Fibroblast of lung (primary cell): ENCODE measurements at regions not wholly inside any gene's neighbourhood (a gene's known extent, or its start where the extent isn't known, plus 50 kb on each side); places are given as distances from the start of the nearest gene placed in this dataset.

Source experiments
- DNase-seq, 2 donors: peaks; one replicate each; pipeline versions ENCODE4 v3.0.0 to v3.0.0-alpha.2; 2010; ENCODE audit warnings: low read depth in 2 of 2
- H2AFZ ChIP-seq: 2 replicates; pipeline ENCODE4 v1.5.1; 2012; ENCODE audit warnings: low read length, control low read depth, inconsistent platforms
- H3K27ac ChIP-seq: 2 replicates; pipeline ENCODE4 v1.5.1; 2011; ENCODE audit warnings: low read length, control low read depth; ENCODE audit not compliant: insufficient read depth
- H3K27me3 ChIP-seq: 2 replicates; pipeline ENCODE4 v1.5.1; 2011; ENCODE audit warnings: mild to moderate bottlenecking, low read length; ENCODE audit not compliant: control insufficient read depth, insufficient read depth
- H3K36me3 ChIP-seq: 2 replicates; pipeline ENCODE4 v1.5.1; 2011; ENCODE audit warnings: low read length; ENCODE audit not compliant: control insufficient read depth, insufficient read depth
- H3K4me1 ChIP-seq: 2 replicates; pipeline ENCODE4 v1.5.1; 2011; ENCODE audit warnings: low read length; ENCODE audit not compliant: control insufficient read depth, insufficient read depth; ENCODE audit errors: extremely low read depth
- H3K4me2 ChIP-seq: 2 replicates; pipeline ENCODE4 v1.5.1; 2011; ENCODE audit warnings: low read length, control low read depth; ENCODE audit not compliant: insufficient read depth; ENCODE audit errors: extremely low read depth
- H3K4me3 ChIP-seq, 4 experiments: fragments of 200-600 bp in 1 of 4; sonication (generic) in 1 of 4; replicated peaks in 1 of 4; 2 replicates each; pipeline ENCODE4 v1.5.1; 2011 to 2016; ENCODE audit warnings: low read length in 4 of 4, low read depth in 3 of 4, mild to moderate bottlenecking in 3 of 4, control low read depth in 2 of 4, inconsistent platforms in 1 of 4, mixed read lengths in 1 of 4; ENCODE audit not compliant: insufficient read depth in 1 of 4; ENCODE audit errors: control extremely low read depth in 1 of 4
- H3K79me2 ChIP-seq: 2 replicates; pipeline ENCODE4 v1.5.1; 2012; ENCODE audit warnings: mild to moderate bottlenecking, low read length, inconsistent platforms; ENCODE audit not compliant: control insufficient read depth, insufficient read depth
- H3K9ac ChIP-seq: 2 replicates; pipeline ENCODE4 v1.5.1; 2011; ENCODE audit warnings: mild to moderate bottlenecking, low read length, control low read depth; ENCODE audit not compliant: insufficient read depth
- H3K9me3 ChIP-seq: 2 replicates; pipeline ENCODE4 v1.5.1; 2012; ENCODE audit warnings: low read depth, low read length; ENCODE audit not compliant: control insufficient read depth, insufficient read depth
- H4K20me1 ChIP-seq: 2 replicates; pipeline ENCODE4 v1.5.1; 2011; ENCODE audit warnings: low read length; ENCODE audit not compliant: control insufficient read depth, insufficient read depth; ENCODE audit errors: extremely low read depth
- EZH2 ChIP-seq: IDR thresholded peaks from 2 replicates; pipeline ENCODE4 v1.5.1; 2012; ENCODE audit warnings: low read length, control low read depth, mild to moderate bottlenecking; ENCODE audit errors: missing control alignments
- TF ChIP-seq, protein P1 (sequence below), 2 donors: IDR thresholded peaks in 1 of 2; conservative IDR thresholded peaks in 1 of 2; 1 replicate in 1 of 2; 2 replicates in 1 of 2; pipeline ENCODE4 v1.5.1; 2011 to 2012; ENCODE audit warnings: low read length in 2 of 2, control low read depth in 1 of 2, inconsistent platforms in 1 of 2, low read depth in 1 of 2, mild to moderate bottlenecking in 1 of 2

DNA sequence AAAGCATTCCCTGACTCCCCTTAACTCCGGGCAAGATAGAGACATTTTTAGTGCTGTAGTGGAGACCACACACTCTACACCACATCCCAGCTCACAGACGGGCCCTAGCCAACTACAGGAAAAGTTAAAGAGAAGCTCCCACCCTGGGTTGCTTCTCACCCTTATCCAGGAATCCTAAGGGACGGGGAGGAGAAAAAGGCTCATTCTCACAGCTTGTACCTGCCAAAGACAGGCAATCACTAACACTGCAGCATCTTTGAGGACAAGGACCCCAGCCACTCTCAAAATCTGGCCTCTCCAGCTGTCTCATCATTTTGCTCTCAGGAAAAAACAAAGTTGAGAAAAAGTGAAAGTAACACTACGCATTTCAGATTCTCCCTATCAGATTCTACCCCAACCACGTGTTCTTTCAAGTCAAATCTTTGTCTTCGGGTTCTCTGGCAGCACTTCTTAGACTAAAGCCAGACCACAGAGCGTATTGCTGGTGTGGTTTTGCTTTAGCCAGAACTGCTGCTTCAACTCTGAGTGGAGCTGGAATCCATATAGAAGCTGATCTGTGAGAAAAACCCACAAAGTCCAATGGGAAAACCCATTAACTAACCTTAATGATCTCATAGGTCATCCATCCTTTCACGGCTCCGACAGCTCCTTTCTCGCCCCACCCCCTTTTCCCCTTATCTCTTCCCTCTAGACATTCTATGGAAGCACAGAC is 605.9 kb upstream of the DIPK2B start:
- Histone ChIP-seq H3K4me1 (peaks cover 23% of the 10 kb centered on the region), H3K27ac (peak overlapping the region; percentile 79), H4K20me1 (no peaks in the 10 kb centered on the region), H3K4me2 (peak overlapping the region; percentile 68), H3K79me2 (peaks cover 40% of the 10 kb centered on the region), H2AFZ (no peak overlapping the region), H3K36me3 (no peaks in the 10 kb centered on the region), H3K9ac (peak overlapping the region; percentile 62), H3K4me3 (peak overlapping the region; percentile 15 to 64 (median 42)), H3K9me3 (no peaks in the 10 kb centered on the region), H3K27me3 (no peaks in the 10 kb centered on the region)
- TF ChIP-seq, protein P1, sequence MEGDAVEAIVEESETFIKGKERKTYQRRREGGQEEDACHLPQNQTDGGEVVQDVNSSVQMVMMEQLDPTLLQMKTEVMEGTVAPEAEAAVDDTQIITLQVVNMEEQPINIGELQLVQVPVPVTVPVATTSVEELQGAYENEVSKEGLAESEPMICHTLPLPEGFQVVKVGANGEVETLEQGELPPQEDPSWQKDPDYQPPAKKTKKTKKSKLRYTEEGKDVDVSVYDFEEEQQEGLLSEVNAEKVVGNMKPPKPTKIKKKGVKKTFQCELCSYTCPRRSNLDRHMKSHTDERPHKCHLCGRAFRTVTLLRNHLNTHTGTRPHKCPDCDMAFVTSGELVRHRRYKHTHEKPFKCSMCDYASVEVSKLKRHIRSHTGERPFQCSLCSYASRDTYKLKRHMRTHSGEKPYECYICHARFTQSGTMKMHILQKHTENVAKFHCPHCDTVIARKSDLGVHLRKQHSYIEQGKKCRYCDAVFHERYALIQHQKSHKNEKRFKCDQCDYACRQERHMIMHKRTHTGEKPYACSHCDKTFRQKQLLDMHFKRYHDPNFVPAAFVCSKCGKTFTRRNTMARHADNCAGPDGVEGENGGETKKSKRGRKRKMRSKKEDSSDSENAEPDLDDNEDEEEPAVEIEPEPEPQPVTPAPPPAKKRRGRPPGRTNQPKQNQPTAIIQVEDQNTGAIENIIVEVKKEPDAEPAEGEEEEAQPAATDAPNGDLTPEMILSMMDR (conservative IDR thresholded peaks at IDR 0.05 in 1 of 2, IDR thresholded peaks at IDR 0.05 in 1 of 2; ENCODE audit: low read depth in 1 of 2, low read length in 2 of 2): no peak
- peak; percentile 95 to 98 for DNase-seq

DNA sequence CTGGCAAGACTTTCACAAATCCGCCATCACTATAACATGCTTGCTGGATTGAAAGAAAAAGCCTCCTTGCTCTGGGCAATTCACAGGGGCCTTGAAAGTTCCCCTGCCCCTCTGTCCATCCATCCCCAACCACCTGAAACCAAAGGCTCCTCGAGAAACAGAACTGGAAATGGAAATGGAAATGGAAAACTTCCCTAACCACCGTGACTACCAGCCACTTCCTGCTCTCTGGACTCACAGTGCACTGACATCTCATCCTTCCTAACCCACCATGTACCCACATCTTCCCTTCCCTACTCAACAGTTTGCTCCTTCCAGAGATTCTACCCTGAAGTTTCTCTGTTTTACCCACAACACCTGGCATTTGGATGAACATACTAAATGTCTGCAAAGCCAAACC is 603.6 kb upstream of the DIPK2B start:
- H3K79me2 ChIP-seq: peaks cover 39% of the 10 kb centered on the region
- peaks cover 20% of the 10 kb centered on the region for H3K4me1 ChIP-seq
- no peaks in the 10 kb centered on the region for H3K27me3 ChIP-seq
- no peak for TF ChIP-seq EZH2
- TF ChIP-seq, protein P1 (conservative IDR thresholded peaks at IDR 0.05 in 1 of 2, IDR thresholded peaks at IDR 0.05 in 1 of 2; ENCODE audit: low read depth in 1 of 2, low read length in 2 of 2): no peak
- H2AFZ ChIP-seq: no peak overlapping the region
- no peak overlapping the region for H3K4me2 ChIP-seq
- H3K27ac ChIP-seq: peak overlapping the region; percentile 81
- no peak overlapping the region for H3K4me3 ChIP-seq
- H3K9me3 ChIP-seq: no peaks in the 10 kb centered on the region
- H3K9ac ChIP-seq: no peak overlapping the region
- no peak for DNase-seq
- H3K36me3 ChIP-seq: no peaks in the 10 kb centered on the region
- H4K20me1 ChIP-seq: no peaks in the 10 kb centered on the region

DNA sequence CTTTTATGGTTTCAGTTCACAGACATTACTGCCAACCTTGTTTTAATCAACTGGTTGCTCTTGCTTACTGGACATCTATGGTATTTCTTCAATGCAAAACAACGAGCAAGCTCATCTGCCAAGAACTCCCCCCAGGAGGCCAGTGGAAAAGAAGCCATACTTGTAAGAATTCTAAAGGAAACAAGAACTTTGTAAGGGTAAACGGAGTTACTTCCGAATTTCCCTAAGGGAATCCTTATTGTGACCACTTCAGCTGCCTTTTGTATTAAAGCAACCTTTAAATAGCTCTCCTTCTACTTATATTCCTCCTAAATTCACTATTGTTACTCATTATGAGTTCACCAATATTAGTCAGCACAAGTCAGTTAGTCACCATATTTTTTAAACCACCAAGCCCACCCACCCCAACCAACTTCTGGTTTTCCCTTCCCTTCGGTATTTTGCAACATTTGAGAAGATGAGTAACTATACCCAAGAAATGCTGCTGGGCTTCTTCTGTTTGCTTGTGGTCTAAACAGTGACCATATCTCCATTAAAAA is 602.8 kb upstream of the DIPK2B start:
- H3K4me3 ChIP-seq: peak overlapping the region in 3 of 4 experiments; percentile 35 to 49 (median 38)
- TF ChIP-seq, protein P1 (conservative IDR thresholded peaks at IDR 0.05 in 1 of 2, IDR thresholded peaks at IDR 0.05 in 1 of 2; ENCODE audit: low read depth in 1 of 2, low read length in 2 of 2): no peak
- TF ChIP-seq EZH2: no peak
- peak; percentile 90 to 95 for DNase-seq
- no peak overlapping the region for H2AFZ ChIP-seq
- H3K9ac ChIP-seq: no peak overlapping the region
- no peaks in the 10 kb centered on the region for H4K20me1 ChIP-seq
- H3K36me3 ChIP-seq: no peaks in the 10 kb centered on the region
- peaks cover 47% of the 10 kb centered on the region for H3K79me2 ChIP-seq
- no peaks in the 10 kb centered on the region for H3K27me3 ChIP-seq
- no peaks in the 10 kb centered on the region for H3K9me3 ChIP-seq
- peaks cover 15% of the 10 kb centered on the region for H3K4me1 ChIP-seq
- peak overlapping the region; percentile 62 for H3K4me2 ChIP-seq
- H3K27ac ChIP-seq: peak overlapping the region; percentile 81
